HEK293 (cell line): ENCODE measurements at regions not wholly inside any gene's neighbourhood (a gene's known extent, or its start where the extent isn't known, plus 50 kb on each side); places are given as distances from the start of the nearest gene placed in this dataset.

Experiments
- CTCF ChIA-PET: fragments of 350-600 bp; formaldehyde crosslinking; extraction: SDS; loops from one replicate; lab custom pipeline; 2021; ENCODE audit warnings: antibody characterized with exemption; lab: Yijun Ruan, JAX
- POLR2A ChIA-PET: fragments of 300-600 bp; formaldehyde crosslinking; extraction: SDS; loops from one replicate; lab custom pipeline; 2020; ENCODE audit warnings: antibody characterized with exemption, inconsistent platforms; lab: Yijun Ruan, JAX
- H3K27ac ChIP-seq: fragments of 200-500 bp; sonication (Bioruptor generic); 2 replicates; pipeline ENCODE4 v1.5.1; 2014; ENCODE audit warnings: low read depth, low read length, control low read depth, inconsistent platforms; ENCODE audit errors: extremely low read depth
- H3K36me3 ChIP-seq, 2 experiments: fragments of 200-500 bp in 1 of 2; sonication (Bioruptor generic) in 1 of 2; 1 replicate in 1 of 2; 2 replicates in 1 of 2; pipeline ENCODE4 v1.5.1; 2014 to 2017; ENCODE audit warnings: inconsistent platforms in 2 of 2, low read length in 2 of 2; ENCODE audit not compliant: control insufficient read depth in 2 of 2, insufficient read depth in 1 of 2
- H3K4me1 ChIP-seq: fragments of 200-500 bp; sonication (Bioruptor generic); 2 replicates; pipeline ENCODE4 v1.5.1; 2014; ENCODE audit warnings: mild to moderate bottlenecking, low read length, inconsistent platforms; ENCODE audit not compliant: control insufficient read depth, insufficient read depth
- H3K4me3 ChIP-seq: 2 replicates; pipeline ENCODE4 v1.5.1; 2011; ENCODE audit warnings: low read depth, mild to moderate bottlenecking, control low read depth, low read length, moderate library complexity
- H3K9me3 ChIP-seq: fragments of 200-500 bp; sonication (Bioruptor generic); 2 replicates; pipeline ENCODE4 v1.5.1; 2014; ENCODE audit warnings: low read depth, low read length, inconsistent platforms; ENCODE audit not compliant: control insufficient read depth, insufficient read depth
- IKZF3 ChIP-seq: fragments of 450-650 bp; IDR thresholded peaks from 2 replicates; pipeline ENCODE4 v1.5.0; 2018; ENCODE audit warnings: missing biosample characterization, mild to moderate bottlenecking, missing genetic modification characterization, moderate library complexity
- PRDM1 ChIP-seq: fragments of 450-650 bp; formaldehyde crosslinking; IDR thresholded peaks from 2 replicates; pipeline ENCODE4; 2016; ENCODE audit warnings: missing biosample characterization, missing genetic modification characterization
- ZBTB1 ChIP-seq: fragments of 450-650 bp; formaldehyde crosslinking; IDR thresholded peaks from 2 replicates; pipeline ENCODE4 v1.5.1; 2016; ENCODE audit warnings: missing biosample characterization, missing genetic modification characterization
- ZFP37 ChIP-seq: fragments of 450-650 bp; formaldehyde crosslinking; IDR thresholded peaks from 2 replicates; pipeline ENCODE4 v1.5.1; 2016; ENCODE audit warnings: missing biosample characterization, missing genetic modification characterization
- ZFP41 ChIP-seq: fragments of 450-650 bp; formaldehyde crosslinking; IDR thresholded peaks from 2 replicates; pipeline ENCODE4 v1.5.1; 2016; ENCODE audit warnings: missing biosample characterization, missing genetic modification characterization, borderline replicate concordance
- ZNF132 ChIP-seq: fragments of 450-650 bp; formaldehyde crosslinking; IDR thresholded peaks from 2 replicates; pipeline ENCODE4 v1.5.1; 2017; ENCODE audit warnings: missing biosample characterization, missing genetic modification characterization, borderline replicate concordance
- ZNF146 ChIP-seq: fragments of 450-650 bp; formaldehyde crosslinking; IDR thresholded peaks from 2 replicates; pipeline ENCODE4 v1.5.1; 2016; ENCODE audit warnings: missing biosample characterization, missing genetic modification characterization
- ZNF184 ChIP-seq: fragments of 450-650 bp; IDR thresholded peaks from 2 replicates; pipeline ENCODE4 v1.5.1; 2018; ENCODE audit warnings: missing biosample characterization, mild to moderate bottlenecking, missing genetic modification characterization
- ZNF514 ChIP-seq: fragments of 450-650 bp; formaldehyde crosslinking; IDR thresholded peaks from 2 replicates; pipeline ENCODE4 v1.5.1; 2016; ENCODE audit warnings: missing biosample characterization, missing genetic modification characterization
- ZNF529 ChIP-seq: fragments of 450-650 bp; formaldehyde crosslinking; IDR thresholded peaks from 2 replicates; pipeline ENCODE4 v1.5.1; 2017; ENCODE audit warnings: missing genetic modification characterization, missing biosample characterization; ENCODE audit not compliant: insufficient replicate concordance
- ZNF610 ChIP-seq: fragments of 450-650 bp; formaldehyde crosslinking; IDR thresholded peaks from 2 replicates; pipeline ENCODE4 v1.5.1; 2016; ENCODE audit warnings: missing biosample characterization, missing genetic modification characterization, borderline replicate concordance
- ZNF624 ChIP-seq: fragments of 450-650 bp; formaldehyde crosslinking; IDR thresholded peaks from 2 replicates; pipeline ENCODE4 v1.5.1; 2017; ENCODE audit warnings: missing biosample characterization, missing genetic modification characterization
- ZNF660 ChIP-seq: fragments of 450-650 bp; IDR thresholded peaks from 2 replicates; pipeline ENCODE4 v1.5.1; 2018; ENCODE audit warnings: missing biosample characterization, mild to moderate bottlenecking, missing genetic modification characterization
- ZNF677 ChIP-seq: fragments of 450-650 bp; IDR thresholded peaks from 2 replicates; pipeline ENCODE4 v1.5.0; 2018; ENCODE audit warnings: missing biosample characterization, mild to moderate bottlenecking, missing genetic modification characterization, moderate library complexity
- ZNF747 ChIP-seq: fragments of 450-650 bp; formaldehyde crosslinking; IDR thresholded peaks from 2 replicates; pipeline ENCODE4 v1.5.1; 2016; ENCODE audit warnings: missing biosample characterization, missing genetic modification characterization
- ZNF777 ChIP-seq: fragments of 450-650 bp; formaldehyde crosslinking; IDR thresholded peaks from 2 replicates; pipeline ENCODE4 v1.5.1; 2017; ENCODE audit warnings: missing biosample characterization, missing genetic modification characterization, borderline replicate concordance
- ZNF830 ChIP-seq: fragments of 450-650 bp; IDR thresholded peaks from 2 replicates; pipeline ENCODE4 v1.5.0; 2018; ENCODE audit warnings: missing biosample characterization, missing genetic modification characterization, low read depth, mild to moderate bottlenecking, moderate library complexity
- ZSCAN30 ChIP-seq: fragments of 450-650 bp; IDR thresholded peaks from 2 replicates; pipeline ENCODE4 v1.5.1; 2018; ENCODE audit warnings: missing biosample characterization, mild to moderate bottlenecking, missing genetic modification characterization, moderate library complexity
- TF ChIP-seq, protein P1 (sequence below): fragments of 450-650 bp; formaldehyde crosslinking; IDR thresholded peaks from 2 replicates; pipeline ENCODE4 v1.5.1; 2016; ENCODE audit warnings: missing biosample characterization, missing genetic modification characterization
- TF ChIP-seq, protein P2 (sequence below): fragments of 450-650 bp; IDR thresholded peaks from 2 replicates; pipeline ENCODE4 v1.5.1; 2018; ENCODE audit warnings: missing biosample characterization, missing genetic modification characterization
- TF ChIP-seq, protein P3 (sequence below): fragments of 450-650 bp; formaldehyde crosslinking; IDR thresholded peaks from 2 replicates; pipeline ENCODE4 v1.5.1; 2016; ENCODE audit warnings: missing biosample characterization, missing genetic modification characterization, borderline replicate concordance
- TF ChIP-seq, protein P4 (sequence below): fragments of 450-650 bp; formaldehyde crosslinking; IDR thresholded peaks from 2 replicates; pipeline ENCODE4 v1.5.1; 2016; ENCODE audit warnings: missing biosample characterization, missing genetic modification characterization, low read depth
- TF ChIP-seq, protein P5 (sequence below): fragments of 450-650 bp; formaldehyde crosslinking; IDR thresholded peaks from 2 replicates; pipeline ENCODE4 v1.5.1; 2016; ENCODE audit warnings: missing biosample characterization, missing genetic modification characterization
- TF ChIP-seq, protein P6 (sequence below): sonication (generic); formaldehyde crosslinking; IDR thresholded peaks from 2 replicates; pipeline ENCODE4 v1.8.1; 2022; ENCODE audit warnings: mild to moderate bottlenecking, moderate library complexity, missing genetic modification reagents

DNA sequence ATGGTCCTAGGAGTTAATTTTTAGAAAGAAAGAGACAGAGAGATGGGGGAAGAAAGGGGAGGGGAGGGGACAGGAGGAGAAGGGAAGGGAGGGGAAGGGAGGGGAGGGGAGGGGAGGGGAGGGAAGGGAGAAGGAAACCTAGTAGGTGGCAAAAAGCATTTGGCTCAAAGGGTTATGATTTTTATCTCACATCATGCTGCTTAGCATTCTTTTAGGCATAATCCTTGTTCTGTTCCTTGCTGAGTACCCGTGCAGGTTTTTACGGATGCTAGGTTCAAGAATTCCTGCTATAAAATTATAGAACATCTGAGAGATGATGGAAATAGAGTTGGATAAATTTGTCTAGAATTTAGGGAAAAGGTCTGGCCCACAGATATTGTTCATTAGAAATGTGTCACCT is 132.4 kb upstream of the PRSS1 start:
- Histone ChIP-seq H3K4me3 (no peak overlapping the region), H3K27ac (no peak overlapping the region), H3K9me3 (no peaks in the 10 kb centered on the region), H3K4me1 (no peaks in the 10 kb centered on the region), H3K36me3 (no peaks in the 10 kb centered on the region)
- CTCF ChIA-PET = no interaction called here
- POLR2A ChIA-PET = no interaction called here
- TF ChIP-seq ZBTB1 = no peak
- TF ChIP-seq ZNF660 (tag by site-specific recombination) = no peak
- no peak for TF ChIP-seq ZNF777 (tag by site-specific recombination)
- TF ChIP-seq, protein P1, sequence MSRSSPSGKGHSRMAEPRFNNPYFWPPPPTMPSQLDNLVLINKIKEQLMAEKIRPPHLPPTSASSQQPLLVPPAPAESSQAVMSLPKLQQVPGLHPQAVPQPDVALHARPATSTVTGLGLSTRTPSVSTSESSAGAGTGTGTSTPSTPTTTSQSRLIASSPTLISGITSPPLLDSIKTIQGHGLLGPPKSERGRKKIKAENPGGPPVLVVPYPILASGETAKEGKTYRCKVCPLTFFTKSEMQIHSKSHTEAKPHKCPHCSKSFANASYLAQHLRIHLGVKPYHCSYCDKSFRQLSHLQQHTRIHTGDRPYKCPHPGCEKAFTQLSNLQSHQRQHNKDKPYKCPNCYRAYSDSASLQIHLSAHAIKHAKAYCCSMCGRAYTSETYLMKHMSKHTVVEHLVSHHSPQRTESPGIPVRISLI (tag by site-specific recombination) = no peak
- TF ChIP-seq IKZF3 (tag by site-specific recombination) = no peak
- TF ChIP-seq, protein P2, sequence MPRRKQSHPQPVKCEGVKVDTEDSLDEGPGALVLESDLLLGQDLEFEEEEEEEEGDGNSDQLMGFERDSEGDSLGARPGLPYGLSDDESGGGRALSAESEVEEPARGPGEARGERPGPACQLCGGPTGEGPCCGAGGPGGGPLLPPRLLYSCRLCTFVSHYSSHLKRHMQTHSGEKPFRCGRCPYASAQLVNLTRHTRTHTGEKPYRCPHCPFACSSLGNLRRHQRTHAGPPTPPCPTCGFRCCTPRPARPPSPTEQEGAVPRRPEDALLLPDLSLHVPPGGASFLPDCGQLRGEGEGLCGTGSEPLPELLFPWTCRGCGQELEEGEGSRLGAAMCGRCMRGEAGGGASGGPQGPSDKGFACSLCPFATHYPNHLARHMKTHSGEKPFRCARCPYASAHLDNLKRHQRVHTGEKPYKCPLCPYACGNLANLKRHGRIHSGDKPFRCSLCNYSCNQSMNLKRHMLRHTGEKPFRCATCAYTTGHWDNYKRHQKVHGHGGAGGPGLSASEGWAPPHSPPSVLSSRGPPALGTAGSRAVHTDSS (tag by site-specific recombination) = no peak
- no peak for TF ChIP-seq ZNF132 (tag by site-specific recombination)
- TF ChIP-seq ZNF514 (tag by site-specific recombination) = no peak

DNA sequence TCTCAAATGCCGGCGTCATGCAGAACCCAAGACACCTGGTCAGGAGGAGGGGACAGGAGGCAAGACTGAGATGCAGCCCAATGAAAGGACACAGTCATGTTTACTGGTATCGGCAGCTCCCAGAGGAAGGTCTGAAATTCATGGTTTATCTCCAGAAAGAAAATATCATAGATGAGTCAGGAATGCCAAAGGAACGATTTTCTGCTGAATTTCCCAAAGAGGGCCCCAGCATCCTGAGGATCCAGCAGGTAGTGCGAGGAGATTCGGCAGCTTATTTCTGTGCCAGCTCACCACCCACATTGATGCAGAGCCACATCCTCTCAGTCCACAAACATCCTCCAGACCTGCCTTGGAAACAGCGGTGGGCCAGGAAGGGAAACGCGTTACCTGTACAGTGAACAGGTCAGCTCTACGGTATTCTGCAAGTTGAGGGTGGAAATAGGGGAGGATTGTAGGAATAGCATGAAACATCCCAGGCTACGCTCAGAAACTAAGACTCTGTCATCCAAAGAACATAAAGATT is 133.1 kb upstream of the PRSS1 start:
- Histone ChIP-seq H3K4me1 (no peaks in the 10 kb centered on the region), H3K36me3 (no peaks in the 10 kb centered on the region), H3K4me3 (no peak overlapping the region), H3K27ac (no peak overlapping the region), H3K9me3 (no peaks in the 10 kb centered on the region)
- no peak for TF ChIP-seq PRDM1
- TF ChIP-seq, protein P3, sequence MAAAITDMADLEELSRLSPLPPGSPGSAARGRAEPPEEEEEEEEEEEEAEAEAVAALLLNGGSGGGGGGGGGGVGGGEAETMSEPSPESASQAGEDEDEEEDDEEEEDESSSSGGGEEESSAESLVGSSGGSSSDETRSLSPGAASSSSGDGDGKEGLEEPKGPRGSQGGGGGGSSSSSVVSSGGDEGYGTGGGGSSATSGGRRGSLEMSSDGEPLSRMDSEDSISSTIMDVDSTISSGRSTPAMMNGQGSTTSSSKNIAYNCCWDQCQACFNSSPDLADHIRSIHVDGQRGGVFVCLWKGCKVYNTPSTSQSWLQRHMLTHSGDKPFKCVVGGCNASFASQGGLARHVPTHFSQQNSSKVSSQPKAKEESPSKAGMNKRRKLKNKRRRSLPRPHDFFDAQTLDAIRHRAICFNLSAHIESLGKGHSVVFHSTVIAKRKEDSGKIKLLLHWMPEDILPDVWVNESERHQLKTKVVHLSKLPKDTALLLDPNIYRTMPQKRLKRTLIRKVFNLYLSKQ (tag by site-specific recombination) = no peak
- TF ChIP-seq, protein P4, sequence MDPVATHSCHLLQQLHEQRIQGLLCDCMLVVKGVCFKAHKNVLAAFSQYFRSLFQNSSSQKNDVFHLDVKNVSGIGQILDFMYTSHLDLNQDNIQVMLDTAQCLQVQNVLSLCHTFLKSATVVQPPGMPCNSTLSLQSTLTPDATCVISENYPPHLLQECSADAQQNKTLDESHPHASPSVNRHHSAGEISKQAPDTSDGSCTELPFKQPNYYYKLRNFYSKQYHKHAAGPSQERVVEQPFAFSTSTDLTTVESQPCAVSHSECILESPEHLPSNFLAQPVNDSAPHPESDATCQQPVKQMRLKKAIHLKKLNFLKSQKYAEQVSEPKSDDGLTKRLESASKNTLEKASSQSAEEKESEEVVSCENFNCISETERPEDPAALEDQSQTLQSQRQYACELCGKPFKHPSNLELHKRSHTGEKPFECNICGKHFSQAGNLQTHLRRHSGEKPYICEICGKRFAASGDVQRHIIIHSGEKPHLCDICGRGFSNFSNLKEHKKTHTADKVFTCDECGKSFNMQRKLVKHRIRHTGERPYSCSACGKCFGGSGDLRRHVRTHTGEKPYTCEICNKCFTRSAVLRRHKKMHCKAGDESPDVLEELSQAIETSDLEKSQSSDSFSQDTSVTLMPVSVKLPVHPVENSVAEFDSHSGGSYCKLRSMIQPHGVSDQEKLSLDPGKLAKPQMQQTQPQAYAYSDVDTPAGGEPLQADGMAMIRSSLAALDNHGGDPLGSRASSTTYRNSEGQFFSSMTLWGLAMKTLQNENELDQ = no peak
- no peak for TF ChIP-seq ZNF184 (tag by site-specific recombination)
- TF ChIP-seq, protein P5, sequence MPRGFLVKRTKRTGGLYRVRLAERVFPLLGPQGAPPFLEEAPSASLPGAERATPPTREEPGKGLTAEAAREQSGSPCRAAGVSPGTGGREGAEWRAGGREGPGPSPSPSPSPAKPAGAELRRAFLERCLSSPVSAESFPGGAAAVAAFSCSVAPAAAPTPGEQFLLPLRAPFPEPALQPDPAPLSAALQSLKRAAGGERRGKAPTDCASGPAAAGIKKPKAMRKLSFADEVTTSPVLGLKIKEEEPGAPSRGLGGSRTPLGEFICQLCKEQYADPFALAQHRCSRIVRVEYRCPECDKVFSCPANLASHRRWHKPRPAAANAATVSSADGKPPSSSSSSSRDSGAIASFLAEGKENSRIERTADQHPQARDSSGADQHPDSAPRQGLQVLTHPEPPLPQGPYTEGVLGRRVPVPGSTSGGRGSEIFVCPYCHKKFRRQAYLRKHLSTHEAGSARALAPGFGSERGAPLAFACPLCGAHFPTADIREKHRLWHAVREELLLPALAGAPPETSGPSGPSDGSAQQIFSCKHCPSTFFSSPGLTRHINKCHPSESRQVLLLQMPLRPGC (tag by site-specific recombination) = no peak
- no peak for TF ChIP-seq ZNF624 (tag by site-specific recombination)
- TF ChIP-seq ZNF677 (tag by site-specific recombination) = no peak
- TF ChIP-seq ZFP37 (tag by site-specific recombination) = no peak
- TF ChIP-seq ZFP41 (tag by site-specific recombination) = no peak
- TF ChIP-seq ZNF529 = no peak
- no peak for TF ChIP-seq ZNF747 (tag by site-specific recombination)
- TF ChIP-seq ZNF146 (tag by site-specific recombination) = no peak
- TF ChIP-seq ZNF830 (tag by site-specific recombination) = no peak
- no peak for TF ChIP-seq ZSCAN30 (tag by site-specific recombination)
- TF ChIP-seq ZNF610 = no peak
- TF ChIP-seq, protein P6, sequence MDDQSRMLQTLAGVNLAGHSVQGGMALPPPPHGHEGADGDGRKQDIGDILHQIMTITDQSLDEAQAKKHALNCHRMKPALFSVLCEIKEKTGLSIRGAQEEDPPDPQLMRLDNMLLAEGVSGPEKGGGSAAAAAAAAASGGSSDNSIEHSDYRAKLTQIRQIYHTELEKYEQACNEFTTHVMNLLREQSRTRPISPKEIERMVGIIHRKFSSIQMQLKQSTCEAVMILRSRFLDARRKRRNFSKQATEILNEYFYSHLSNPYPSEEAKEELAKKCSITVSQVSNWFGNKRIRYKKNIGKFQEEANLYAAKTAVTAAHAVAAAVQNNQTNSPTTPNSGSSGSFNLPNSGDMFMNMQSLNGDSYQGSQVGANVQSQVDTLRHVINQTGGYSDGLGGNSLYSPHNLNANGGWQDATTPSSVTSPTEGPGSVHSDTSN (CRISPR knock-in tag) = no peak
- no peak for TF ChIP-seq ZBTB1
- ChIA-PET POLR2A (no interaction called here), CTCF (interaction anchor here (1.7 kb wide), 2 partner anchors 12 to 81 kb away, joined by 5 read pairs; no protein-coding TSS in a partner anchor)
